HG03432 (cell line): ENCODE measurements at regions not wholly inside any gene's neighbourhood (a gene's known extent, or its start where the extent isn't known, plus 50 kb on each side); places are given as distances from the start of the nearest gene placed in this dataset.

ENCODE experiments used
- ATAC-seq: cut with Tn5 transposase; IDR thresholded peaks from one replicate; pipeline ENCODE4 v1.9.1; 2021; ENCODE audit warnings: mild to moderate bottlenecking, moderate library complexity; ENCODE audit not compliant: unreplicated experiment

- no peak for ATAC-seq
Measured at GRCh38 chr5:125042261-125042890, 295.9 kb upstream of the ZNF608 start.

GRCh38 chr5:125043781-125044391 lies 297.4 kb upstream of the ZNF608 start:
- ATAC-seq, result no peak

- no peak for ATAC-seq
Measured at GRCh38 chr5:125044491-125045282, 298.2 kb upstream of the ZNF608 start.

DNA sequence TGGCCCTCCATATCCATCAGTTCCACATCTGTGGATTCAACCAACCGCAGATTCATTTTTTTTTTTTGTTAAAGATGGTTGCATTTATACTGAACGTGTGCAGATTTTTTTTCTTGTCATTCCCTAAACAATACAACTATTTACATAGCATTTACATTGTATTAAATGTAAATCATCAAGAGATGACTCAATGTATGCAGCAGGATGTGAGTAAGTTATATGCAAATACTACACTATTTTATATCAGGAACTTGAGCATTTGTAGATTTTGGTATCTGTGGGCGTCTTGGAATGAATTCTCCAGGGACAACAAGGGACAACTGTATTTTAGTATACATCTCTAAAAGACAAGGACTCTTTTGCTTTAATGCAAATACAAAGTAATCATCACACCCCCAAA lies 299.2 kb upstream of the ZNF608 start:
- no peak for ATAC-seq

GRCh38 chr5:125046838-125047237 lies 300.4 kb upstream of the ZNF608 start:
- ATAC-seq, result no peak

DNA sequence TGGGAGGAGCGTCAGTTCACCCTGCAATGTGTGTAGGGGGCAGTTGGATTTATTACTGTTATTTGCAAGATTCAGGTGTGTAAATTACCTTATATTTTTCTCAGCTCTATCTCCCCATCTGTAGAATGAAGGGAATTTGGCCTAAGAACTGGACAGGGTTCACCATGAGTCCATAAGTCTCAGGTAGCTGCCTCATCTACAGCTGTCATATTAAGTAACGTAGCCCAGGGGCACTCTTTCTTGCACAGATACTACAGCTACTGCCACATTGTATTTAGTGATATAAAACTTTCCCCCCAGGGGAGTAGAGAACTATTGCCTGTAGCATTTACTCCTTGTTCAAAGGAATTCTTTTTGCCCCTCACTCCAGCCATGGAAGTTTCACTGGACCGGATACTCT lies 301.4 kb upstream of the ZNF608 start:
- ATAC-seq, result no peak

DNA sequence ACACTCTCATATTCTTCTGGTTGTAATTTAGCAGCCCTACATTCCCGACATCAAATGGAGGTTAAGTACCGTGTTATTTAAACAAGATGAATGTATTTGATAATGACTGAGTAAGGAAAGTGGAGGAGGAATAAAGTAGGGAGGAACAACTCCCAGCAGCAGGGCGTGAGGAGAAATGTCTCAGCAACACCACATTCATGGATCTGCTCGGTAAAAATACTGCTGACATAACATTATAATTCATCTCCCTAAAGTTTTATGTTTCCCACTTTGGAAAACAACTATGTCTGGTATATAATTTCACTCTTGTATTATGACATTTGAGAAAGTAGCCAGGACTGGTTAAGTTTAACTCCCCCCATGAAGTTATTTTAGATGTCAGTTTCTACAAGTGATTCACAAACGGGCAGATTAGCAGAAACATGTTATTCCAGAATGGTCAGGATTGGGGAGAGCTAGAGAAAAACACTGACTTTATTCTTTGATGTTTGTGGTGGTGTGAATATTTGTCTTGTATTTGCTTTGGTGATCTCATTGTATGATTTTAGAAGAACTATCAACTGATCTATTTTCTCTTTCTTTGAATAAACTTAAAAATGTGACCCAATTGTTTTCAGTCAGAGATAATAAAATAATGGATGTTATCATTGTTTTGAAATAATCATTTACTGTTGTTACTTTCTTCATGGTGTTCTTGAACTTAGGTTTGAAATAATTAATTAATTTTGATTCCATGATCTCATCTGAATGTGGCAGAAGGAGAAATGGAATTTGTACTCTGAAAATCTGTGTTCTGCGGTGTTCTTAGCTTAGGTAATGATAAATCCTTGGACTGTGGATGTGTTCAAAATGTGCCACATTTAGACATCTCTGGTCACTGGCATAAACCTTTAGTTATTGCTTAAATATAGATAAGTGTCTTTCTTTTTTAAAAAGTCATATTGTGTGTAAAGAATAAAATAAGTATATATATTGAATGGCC lies 303.6 kb upstream of the ZNF608 start:
- no peak for ATAC-seq

DNA sequence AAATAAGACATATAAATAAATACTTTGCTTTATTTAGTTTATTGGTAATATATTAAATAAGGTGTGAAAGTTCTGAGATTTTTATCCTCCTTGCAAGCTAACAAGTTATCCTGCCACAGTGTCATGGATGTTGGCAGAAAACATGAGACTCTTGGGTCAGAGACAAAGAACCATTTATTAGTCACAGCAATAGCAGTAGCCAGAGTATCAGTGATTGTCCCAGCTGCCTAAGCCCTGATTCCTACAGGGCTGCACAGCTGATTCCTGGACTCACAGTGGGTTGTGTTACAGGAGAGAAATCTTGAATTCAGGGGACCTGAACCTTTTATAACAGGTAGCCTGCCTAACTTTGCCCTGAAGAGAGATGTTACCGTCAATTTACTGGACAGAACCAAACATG lies 304.5 kb upstream of the ZNF608 start:
- ATAC-seq, result no peak

- no peak for ATAC-seq
Measured at GRCh38 chr5:125052584-125052983, 306.1 kb upstream of the ZNF608 start.

- ATAC-seq, result no peak
Measured at GRCh38 chr5:125053179-125053578, 306.7 kb upstream of the ZNF608 start.

DNA sequence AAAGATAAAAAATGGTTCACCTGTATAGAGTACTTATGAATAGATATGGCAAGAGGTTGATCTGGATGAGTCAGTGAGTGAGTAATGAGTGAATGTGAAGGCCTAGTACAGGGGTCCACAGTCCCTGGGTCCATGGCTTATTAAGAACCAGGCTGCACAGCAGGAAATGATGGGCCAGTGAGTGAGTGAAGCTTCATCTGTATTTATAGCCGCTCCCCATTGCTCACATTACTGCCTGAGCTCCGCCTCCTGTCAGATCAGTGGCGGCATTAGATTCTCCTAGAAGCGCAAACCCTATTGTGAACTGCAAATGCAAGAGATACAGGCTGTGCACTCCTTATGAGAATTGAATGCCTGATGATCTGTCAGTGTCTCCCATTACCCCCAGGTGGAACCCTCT lies 307.7 kb upstream of the ZNF608 start:
- no peak for ATAC-seq

GRCh38 chr5:125056671-125057485 lies 310.4 kb upstream of the ZNF608 start:
- ATAC-seq, result no peak

GRCh38 chr5:125057912-125058826 lies 311.7 kb upstream of the ZNF608 start:
- no peak for ATAC-seq

GRCh38 chr5:125059255-125060002 lies 313.0 kb upstream of the ZNF608 start:
- no peak for ATAC-seq

DNA sequence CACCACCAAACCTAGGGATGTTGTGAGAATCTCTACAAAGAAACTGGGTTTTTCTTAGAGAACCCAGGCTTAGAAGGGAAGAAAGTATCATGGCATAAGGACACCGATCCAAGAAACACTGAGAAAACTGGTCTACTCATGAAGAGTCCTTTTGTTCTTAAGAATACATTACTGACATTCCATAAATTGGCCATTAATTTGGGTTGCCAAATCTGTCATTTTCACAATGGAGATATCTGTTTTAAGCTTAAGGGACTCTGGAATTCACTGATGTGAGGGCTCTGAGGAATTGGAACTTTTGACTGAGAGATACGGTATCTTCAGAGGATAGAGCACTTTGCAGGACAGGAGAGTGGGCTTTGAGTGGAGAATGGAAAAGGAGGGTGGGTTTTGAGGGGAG lies 315.3 kb upstream of the ZNF608 start:
- no peak for ATAC-seq

GRCh38 chr5:125064621-125065438 lies 318.4 kb upstream of the ZNF608 start:
- ATAC-seq, result no peak

- ATAC-seq, result no peak
Measured at GRCh38 chr5:125065741-125066140, 319.3 kb upstream of the ZNF608 start.

- no peak for ATAC-seq
Measured at GRCh38 chr5:125070961-125071360, 324.5 kb upstream of the ZNF608 start.
